ENCODE measurements at regions not wholly inside any gene's neighbourhood (a gene's known extent, or its start where the extent isn't known, plus 50 kb on each side); places are given as distances from the start of the nearest gene placed in this dataset.

GRCh38 chr4:180101348-180102083 lies 2141.7 kb upstream of the TENM3 start:
- no peak for DNase-seq

GRCh38 chr4:180103794-180104193 lies 2139.4 kb upstream of the TENM3 start:
- no peak for DNase-seq

GRCh38 chr4:180105362-180105761 lies 2137.8 kb upstream of the TENM3 start:
- no peak for DNase-seq

- DNase-seq, result no peak
Measured at GRCh38 chr4:180106122-180106521, 2137.1 kb upstream of the TENM3 start.

- no peak for DNase-seq
Measured at GRCh38 chr4:180106997-180107396, 2136.2 kb upstream of the TENM3 start.

GRCh38 chr4:180116840-180117239 lies 2126.4 kb upstream of the TENM3 start:
- DNase-seq, result no peak

GRCh38 chr4:180120068-180120467 lies 2123.1 kb upstream of the TENM3 start:
- no peak for DNase-seq

GRCh38 chr4:180134091-180134866 lies 2108.9 kb upstream of the TENM3 start:
- DNase-seq, result peak in 1 of 2 donors; percentile 10

GRCh38 chr4:180141734-180142133 lies 2101.5 kb upstream of the TENM3 start:
- no peak for DNase-seq

- DNase-seq, result no peak
Measured at GRCh38 chr4:180148737-180149136, 2094.5 kb upstream of the TENM3 start.

GRCh38 chr4:180150818-180151217 lies 2092.4 kb upstream of the TENM3 start:
- DNase-seq, result peak in 1 of 2 donors; percentile 2

GRCh38 chr4:180152831-180153230 lies 2090.4 kb upstream of the TENM3 start:
- no peak for DNase-seq

- DNase-seq, result no peak
Measured at GRCh38 chr4:180153587-180153986, 2089.6 kb upstream of the TENM3 start.

- DNase-seq, result no peak
Measured at GRCh38 chr4:180156684-180157083, 2086.5 kb upstream of the TENM3 start.

- no peak for DNase-seq
Measured at GRCh38 chr4:180160195-180160983, 2082.8 kb upstream of the TENM3 start.

GRCh38 chr4:180164799-180165198 lies 2078.4 kb upstream of the TENM3 start:
- DNase-seq, result no peak

- DNase-seq, result no peak
Measured at GRCh38 chr4:180169394-180169793, 2073.8 kb upstream of the TENM3 start.

GRCh38 chr4:180169966-180170365 lies 2073.2 kb upstream of the TENM3 start:
- no peak for DNase-seq

GRCh38 chr4:180179146-180179545 lies 2064.1 kb upstream of the TENM3 start:
- DNase-seq, result no peak

- no peak for DNase-seq
Measured at GRCh38 chr4:180189666-180190065, 2053.5 kb upstream of the TENM3 start.

GRCh38 chr4:180190382-180190781 lies 2052.8 kb upstream of the TENM3 start:
- DNase-seq, result no peak

- DNase-seq, result no peak
Measured at GRCh38 chr4:180197471-180197870, 2045.7 kb upstream of the TENM3 start.

GRCh38 chr4:180203349-180203748 lies 2039.9 kb upstream of the TENM3 start:
- DNase-seq, result no peak
